SK-N-SH (cell line): ENCODE measurements at regions not wholly inside any gene's neighbourhood (a gene's known extent, or its start where the extent isn't known, plus 50 kb on each side); places are given as distances from the start of the nearest gene placed in this dataset.
A peak's percentile ranks its signal among the peaks of the same experiment; 100 is the strongest.

Source experiments
- CTCF ChIA-PET: fragments of 300-600, 350-600 bp; formaldehyde crosslinking; extraction: SDS; loops from one replicate; lab custom pipeline; 2021; lab: Yijun Ruan, JAX
- POLR2A ChIA-PET: fragments of 350-600 bp; sonication (Branson Sonifier 250); formaldehyde crosslinking; extraction: SDS; loops from one replicate; lab custom pipeline; 2020; ENCODE audit warnings: antibody characterized with exemption, inconsistent platforms; lab: Yijun Ruan, JAX
- DNase-seq: peaks from one replicate; pipeline ENCODE4 v3.0.0; 2012
- H2AFZ ChIP-seq: fragments of 200-600 bp; sonication (generic); 2 replicates; pipeline ENCODE4 v1.8.1; 2016; ENCODE audit warnings: antibody characterized with exemption, mild to moderate bottlenecking, low read depth
- H3F3A ChIP-seq: fragments of 200-600 bp; sonication (generic); replicated peaks from 2 replicates; pipeline ENCODE3; 2016; ENCODE audit warnings: antibody characterized with exemption, mild to moderate bottlenecking; ENCODE audit not compliant: insufficient read depth
- H3K27ac ChIP-seq, 2 experiments: fragments of 200-500 bp in 1 of 2; fragments of 200-600 bp in 1 of 2; sonication (Bioruptor generic) in 1 of 2; sonication (generic), shearing (Covaris generic) in 1 of 2; 2 replicates each; pipeline versions ENCODE4 v1.5.1 to v1.6.1; 2014 to 2016; ENCODE audit warnings: low read depth in 2 of 2, inconsistent platforms in 1 of 2, low read length in 1 of 2, mild to moderate bottlenecking in 1 of 2, mixed read lengths in 1 of 2
- H3K27me3 ChIP-seq: fragments of 200-600 bp; sonication (generic), shearing (Covaris generic); 2 replicates; pipeline ENCODE4 v1.6.1; 2016; ENCODE audit warnings: mixed run types; ENCODE audit not compliant: insufficient read depth
- H3K36me3 ChIP-seq, 2 experiments: fragments of 200-500 bp in 1 of 2; fragments of 200-600 bp in 1 of 2; sonication (Bioruptor generic) in 1 of 2; sonication (generic) in 1 of 2; replicated peaks in 1 of 2; 2 replicates each; pipeline versions ENCODE3 to v1.5.1; 2014 to 2016; ENCODE audit warnings: low read length in 1 of 2, mild to moderate bottlenecking in 1 of 2; ENCODE audit not compliant: insufficient read depth in 2 of 2, control insufficient read depth in 1 of 2
- H3K4me1 ChIP-seq, 2 experiments: fragments of 200-500 bp in 1 of 2; fragments of 200-600 bp in 1 of 2; sonication (Bioruptor generic) in 1 of 2; sonication (generic), shearing (Covaris generic) in 1 of 2; 2 replicates each; pipeline versions ENCODE4 v1.5.1 to v1.6.1; 2014 to 2016; ENCODE audit warnings: low read depth in 1 of 2, low read length in 1 of 2, mixed run types in 1 of 2; ENCODE audit not compliant: insufficient read depth in 2 of 2, control insufficient read depth in 1 of 2
- H3K4me2 ChIP-seq: fragments of 200-600 bp; sonication (generic), shearing (Covaris generic); 2 replicates; pipeline ENCODE4 v1.6.1; 2017; ENCODE audit warnings: mixed run types
- H3K4me3 ChIP-seq, 2 experiments: fragments of 200-500 bp in 1 of 2; fragments of 200-600 bp in 1 of 2; sonication (Bioruptor generic) in 1 of 2; sonication (generic), shearing (Covaris generic) in 1 of 2; 2 replicates each; pipeline versions ENCODE4 v1.5.1 to v1.8.1; 2014 to 2016; ENCODE audit warnings: low read depth in 2 of 2, inconsistent platforms in 1 of 2, low read length in 1 of 2, mild to moderate bottlenecking in 1 of 2, mixed read lengths in 1 of 2, moderate library complexity in 1 of 2
- H3K79me2 ChIP-seq: fragments of 200-600 bp; sonication (generic); 2 replicates; pipeline ENCODE4 v1.8.1; 2017; ENCODE audit warnings: mild to moderate bottlenecking; ENCODE audit not compliant: insufficient read depth
- H3K9ac ChIP-seq: fragments of 200-600 bp; sonication (generic); 2 replicates; pipeline ENCODE4 v1.6.1; 2017; ENCODE audit warnings: mixed run types
- H3K9me2 ChIP-seq: fragments of 200-600 bp; sonication (generic); 2 replicates; pipeline ENCODE4 v1.6.1; 2017; ENCODE audit warnings: mixed run types
- H3K9me3 ChIP-seq: fragments of 200-600 bp; sonication (generic); 2 replicates; pipeline ENCODE4 v1.6.1; 2017; ENCODE audit warnings: mixed run types, mild to moderate bottlenecking, moderate library complexity
- H4K20me1 ChIP-seq: fragments of 200-600 bp; sonication (generic); 2 replicates; pipeline ENCODE4 v1.6.1; 2017; ENCODE audit warnings: mild to moderate bottlenecking, mixed run types; ENCODE audit not compliant: insufficient read depth
- CHD2 ChIP-seq: fragments of 150-350 bp; IDR thresholded peaks from 2 replicates; pipeline ENCODE4 v1.6.1; 2018; ENCODE audit warnings: low read length; ENCODE audit not compliant: partially characterized antibody
- CTCF ChIP-seq: fragments of 200-600 bp; sonication (generic); IDR thresholded peaks from 2 replicates; pipeline ENCODE4 v1.6.1; 2017; ENCODE audit warnings: antibody characterized with exemption, mild to moderate bottlenecking, moderate library complexity
- ELF1 ChIP-seq: IDR thresholded peaks from 2 replicates; pipeline ENCODE4 v1.4.0; 2012
- EZH2phosphoT487 ChIP-seq: fragments of 200-600 bp; sonication (generic); IDR thresholded peaks from 2 replicates; pipeline ENCODE4 v1.6.1; 2017; ENCODE audit warnings: low read depth, mixed run types, mild to moderate bottlenecking, antibody characterized with exemption, moderate library complexity, borderline replicate concordance
- FOXM1 ChIP-seq: IDR thresholded peaks from 2 replicates; pipeline ENCODE4 v1.4.0; 2012; ENCODE audit warnings: low read depth, mild to moderate bottlenecking
- GATA2 ChIP-seq: sonication (generic); formaldehyde crosslinking; IDR thresholded peaks from 2 replicates; pipeline ENCODE4 v1.5.0; 2020; ENCODE audit warnings: mild to moderate bottlenecking, missing genetic modification reagents
- IRF3 ChIP-seq: fragments of 150-350 bp; IDR thresholded peaks from 2 replicates; pipeline ENCODE4 v1.6.1; 2016; ENCODE audit warnings: mild to moderate bottlenecking, low read depth, low read length
- JUND ChIP-seq: IDR thresholded peaks from 2 replicates; pipeline ENCODE4 v1.4.0; 2012
- MAX ChIP-seq: IDR thresholded peaks from 2 replicates; pipeline ENCODE4 v1.4.0; 2012; ENCODE audit warnings: low read depth
- MEF2A ChIP-seq: IDR thresholded peaks from 2 replicates; pipeline ENCODE4 v1.4.0; 2012; ENCODE audit warnings: low read depth, borderline replicate concordance
- MXI1 ChIP-seq: IDR thresholded peaks from 2 replicates; pipeline ENCODE4 v1.6.1; 2012; ENCODE audit warnings: mild to moderate bottlenecking, low read depth, low read length, improper control_type of control experiment
- NFIC ChIP-seq: IDR thresholded peaks from 2 replicates; pipeline ENCODE4 v1.4.0; 2012; ENCODE audit warnings: borderline replicate concordance
- NRF1 ChIP-seq: IDR thresholded peaks from 2 replicates; pipeline ENCODE4 v1.6.1; 2012; ENCODE audit warnings: low read depth, mild to moderate bottlenecking, low read length
- PBX3 ChIP-seq: IDR thresholded peaks from 2 replicates; pipeline ENCODE4; 2012
- POLR2AphosphoS5 ChIP-seq: IDR thresholded peaks from 2 replicates; pipeline ENCODE4 v1.6.1; 2012; ENCODE audit warnings: low read depth, low read length
- RCOR1 ChIP-seq: fragments of 150-350 bp; IDR thresholded peaks from 2 replicates; pipeline ENCODE4 v1.6.1; 2017; ENCODE audit warnings: antibody characterized with exemption, low read length
- RFX5 ChIP-seq: IDR thresholded peaks from 2 replicates; pipeline ENCODE4 v1.6.1; 2012; ENCODE audit warnings: mild to moderate bottlenecking, improper control_type of control experiment, low read length
- RXRA ChIP-seq: IDR thresholded peaks from 2 replicates; pipeline ENCODE4 v1.4.0; 2012; ENCODE audit warnings: low read depth, mild to moderate bottlenecking, borderline replicate concordance
- SIN3A ChIP-seq: IDR thresholded peaks from 2 replicates; pipeline ENCODE4 v1.6.1; 2012; ENCODE audit warnings: low read depth, mild to moderate bottlenecking, low read length, moderate library complexity, borderline replicate concordance
- SMC3 ChIP-seq: IDR thresholded peaks from 2 replicates; pipeline ENCODE4 v1.6.1; 2012; ENCODE audit warnings: low read depth, low read length, improper control_type of control experiment
- TAF1 ChIP-seq: IDR thresholded peaks from 2 replicates; pipeline ENCODE4 v1.6.1; 2012; ENCODE audit warnings: low read depth, mild to moderate bottlenecking, low read length, moderate library complexity, borderline replicate concordance
- TCF12 ChIP-seq: IDR thresholded peaks from 2 replicates; pipeline ENCODE4 v1.4.0; 2012
- TEAD4 ChIP-seq: IDR thresholded peaks from 2 replicates; pipeline ENCODE4 v1.4.0; 2012; ENCODE audit warnings: mild to moderate bottlenecking, borderline replicate concordance; ENCODE audit not compliant: insufficient read depth
- USF1 ChIP-seq: IDR thresholded peaks from 2 replicates; pipeline ENCODE4 v1.4.0; 2012; ENCODE audit warnings: low read depth, borderline replicate concordance
- USF2 ChIP-seq: fragments of 150-350 bp; IDR thresholded peaks from 2 replicates; pipeline ENCODE4 v1.6.1; 2017; ENCODE audit warnings: antibody characterized with exemption, low read length, low read depth, borderline replicate concordance
- YY1 ChIP-seq: IDR thresholded peaks from 2 replicates; pipeline ENCODE4 v1.4.0; 2012; ENCODE audit warnings: low read depth, mild to moderate bottlenecking
- ZBTB33 ChIP-seq: IDR thresholded peaks from 2 replicates; pipeline ENCODE4 v1.4.0; 2012; ENCODE audit warnings: low read depth, borderline replicate concordance
- WGBS: methylation state at CpG from one replicate; pipeline ENCODE4 v1.1.6; 2017; ENCODE audit warnings: low lambda C conversion rate; 5-methylcytosine and 5-hydroxymethylcytosine counted together

- H2AFZ ChIP-seq = peak overlapping the region; percentile 80
- 37% methylated on average over 13 of the region's 15 CpGs for WGBS
- no peak overlapping the region for H3K9ac ChIP-seq
- H3K27ac ChIP-seq = peak overlapping the region in 1 of 2 experiments; percentile 45; a peak in 1 of 4 replicates
- no peaks in the 10 kb centered on the region for H3K36me3 ChIP-seq
- H4K20me1 ChIP-seq = no peaks in the 10 kb centered on the region
- H3F3A ChIP-seq = no peaks in the 10 kb centered on the region
- H3K9me2 ChIP-seq = no peaks in the 10 kb centered on the region
- H3K9me3 ChIP-seq = no peaks in the 10 kb centered on the region
- peak; percentile 38 for DNase-seq
- peaks cover 5% of the 10 kb centered on the region in 2 experiments; a peak in 3 of 4 replicates for H3K4me1 ChIP-seq
- 0 out of 4 replicates have a peak overlapping the region, but pooled peaks of 1 of the 2 experiments have one; percentile 21 for H3K4me3 ChIP-seq
- no peaks in the 10 kb centered on the region for H3K79me2 ChIP-seq
- H3K4me2 ChIP-seq = peak overlapping the region; percentile 68
- H3K27me3 ChIP-seq = no peaks in the 10 kb centered on the region
- CTCF ChIA-PET = no interaction called here
- POLR2A ChIA-PET = no interaction called here
- TF ChIP-seq NFIC = peak; percentile 71; the same call in 1 of the 2 replicates
- TF ChIP-seq EZH2phosphoT487 = no peak
- no peak for TF ChIP-seq USF2
- TF ChIP-seq ZBTB33 = no peak
- TF ChIP-seq TAF1 = no peak
- no peak for TF ChIP-seq FOXM1
- TF ChIP-seq RFX5 = no peak
- no peak for TF ChIP-seq MEF2A
- TF ChIP-seq YY1 = peak; percentile 42; the same call in 1 of the 2 replicates
- TF ChIP-seq CHD2 = no peak
- TF ChIP-seq USF1 = peak; percentile 31; the same call in 1 of the 2 replicates
- no peak for TF ChIP-seq CTCF
- TF ChIP-seq MXI1 = no peak
- peak; percentile 58 for TF ChIP-seq TCF12
- TF ChIP-seq SMC3 = no peak
- TF ChIP-seq NRF1 = no peak
- TF ChIP-seq POLR2AphosphoS5 = no peak; the same call in 1 of the 2 replicates
- TF ChIP-seq IRF3 = no peak
- TF ChIP-seq ELF1 = no peak
- no peak for TF ChIP-seq MAX
- TF ChIP-seq SIN3A = no peak
- TF ChIP-seq TEAD4 = no peak
- no peak for TF ChIP-seq GATA2
- TF ChIP-seq PBX3 = peak; percentile 33; the same call in 1 of the 2 replicates
- no peak for TF ChIP-seq RXRA
- peak; percentile 77 for TF ChIP-seq JUND
- TF ChIP-seq RCOR1 = no peak
Measured at GRCh38 chr17:71976011-71976649, 144.7 kb upstream of the SOX9 start.
